IMR-90 (cell line): ENCODE measurements at regions not wholly inside any gene's neighbourhood (a gene's known extent, or its start where the extent isn't known, plus 50 kb on each side); places are given as distances from the start of the nearest gene placed in this dataset.

Experiments
- ATAC-seq: fragments of 200-7000 bp; cut with Tn5 transposase; 2 replicates; pipeline ENCODE4 v1.9.1; 2020; ENCODE audit warnings: low read depth, mild to moderate bottlenecking, moderate library complexity
- BruUV-seq: library from RNA; stranded (reverse); fragments of 400-500 nt; replicated peaks from 2 replicates; lab custom pipeline; 2021; lab: Mats Ljungman, UMichigan
- CTCF ChIA-PET: fragments of 300-600 bp; formaldehyde crosslinking; extraction: SDS; loops from one replicate; lab custom pipeline; 2021; ENCODE audit warnings: antibody characterized with exemption; lab: Yijun Ruan, JAX
- POLR2A ChIA-PET: fragments of 300-600 bp; sonication (Branson Sonifier 250); formaldehyde crosslinking; loops from one replicate; lab custom pipeline; 2022; ENCODE audit warnings: antibody characterized with exemption; ENCODE audit not compliant: unreplicated experiment; lab: Charles Lee
- DNase-seq: peaks from one replicate; pipeline ENCODE4 v3.0.0; 2013
- H2AFZ ChIP-seq: replicated peaks from 2 replicates; pipeline ENCODE3; 2013; ENCODE audit warnings: low read length, mild to moderate bottlenecking; ENCODE audit not compliant: poor library complexity
- H2AK5ac ChIP-seq: 2 replicates; pipeline ENCODE4 v1.6.1; 2013; ENCODE audit warnings: low read depth, low read length, inconsistent platforms
- H2AK9ac ChIP-seq: replicated peaks from 2 replicates; pipeline ENCODE3; 2013; ENCODE audit warnings: mild to moderate bottlenecking, low read depth, low read length, moderate library complexity; ENCODE audit not compliant: poor library complexity
- H2BK120ac ChIP-seq: 2 replicates; pipeline ENCODE4 v1.6.1; 2013; ENCODE audit warnings: low read depth, low read length, inconsistent platforms
- H2BK15ac ChIP-seq: 3 replicates; pipeline ENCODE4 v1.6.1; 2013; ENCODE audit warnings: low read depth, low read length, inconsistent platforms
- H2BK20ac ChIP-seq: 2 replicates; pipeline ENCODE4 v1.6.1; 2013; ENCODE audit warnings: low read depth, mild to moderate bottlenecking, inconsistent platforms, low read length, moderate library complexity
- H2BK5ac ChIP-seq: 2 replicates; pipeline ENCODE4 v1.6.1; 2013; ENCODE audit warnings: mild to moderate bottlenecking, low read depth, low read length, inconsistent platforms; ENCODE audit not compliant: poor library complexity, severe bottlenecking
- H3K14ac ChIP-seq: replicated peaks from 2 replicates; pipeline ENCODE4 v1.6.1; 2013; ENCODE audit warnings: low read depth, low read length, inconsistent platforms
- H3K18ac ChIP-seq: 2 replicates; pipeline ENCODE4 v1.6.1; 2013; ENCODE audit warnings: low read depth, low read length, control low read depth
- H3K23ac ChIP-seq: 2 replicates; pipeline ENCODE4 v1.6.1; 2013; ENCODE audit warnings: low read depth, low read length, inconsistent platforms
- H3K27ac ChIP-seq: 2 replicates; pipeline ENCODE4 v1.5.1; 2013; ENCODE audit warnings: mild to moderate bottlenecking, control low read depth, low read length; ENCODE audit not compliant: insufficient read depth
- H3K27me3 ChIP-seq: 2 replicates; pipeline ENCODE4 v1.6.1; 2013; ENCODE audit warnings: low read length; ENCODE audit not compliant: control insufficient read depth, insufficient read depth
- H3K36me3 ChIP-seq: 2 replicates; pipeline ENCODE4 v1.6.1; 2013; ENCODE audit warnings: low read length, mixed read lengths; ENCODE audit not compliant: control insufficient read depth, insufficient read depth
- H3K4ac ChIP-seq: 2 replicates; pipeline ENCODE4 v1.6.1; 2013; ENCODE audit warnings: low read depth, low read length, inconsistent platforms
- H3K4me1 ChIP-seq: 2 replicates; pipeline ENCODE4 v1.6.1; 2013; ENCODE audit warnings: low read length, mixed read lengths; ENCODE audit not compliant: control insufficient read depth, insufficient read depth
- H3K4me2 ChIP-seq: 2 replicates; pipeline ENCODE4 v1.6.1; 2013; ENCODE audit warnings: low read depth, mild to moderate bottlenecking, control low read depth, low read length, moderate library complexity
- H3K4me3 ChIP-seq: 2 replicates; pipeline ENCODE4 v1.5.1; 2013; ENCODE audit warnings: low read depth, mild to moderate bottlenecking, control low read depth, low read length, moderate library complexity; ENCODE audit not compliant: insufficient read depth
- H3K56ac ChIP-seq: 2 replicates; pipeline ENCODE4 v1.6.1; 2013; ENCODE audit warnings: low read length, inconsistent platforms; ENCODE audit not compliant: insufficient read depth; ENCODE audit errors: extremely low read depth
- H3K79me1 ChIP-seq, 2 experiments: 2 replicates each; pipeline ENCODE4 v1.6.1; 2013; ENCODE audit warnings: low read length in 2 of 2, inconsistent platforms in 1 of 2, low read depth in 1 of 2
- H3K9ac ChIP-seq: 2 replicates; pipeline ENCODE4 v1.6.1; 2013; ENCODE audit warnings: low read depth, low read length, control low read depth
- H3K9me1 ChIP-seq: 2 replicates; pipeline ENCODE4 v1.6.1; 2013; ENCODE audit warnings: low read length, inconsistent platforms; ENCODE audit not compliant: insufficient read depth
- H3K9me3 ChIP-seq: 2 replicates; pipeline ENCODE4 v1.6.1; 2013; ENCODE audit warnings: low read length; ENCODE audit not compliant: control insufficient read depth, insufficient read depth
- H4K20me1 ChIP-seq: 2 replicates; pipeline ENCODE4 v1.6.1; 2013; ENCODE audit warnings: low read length, inconsistent platforms; ENCODE audit not compliant: insufficient read depth
- H4K5ac ChIP-seq: 2 replicates; pipeline ENCODE4 v1.6.1; 2013; ENCODE audit warnings: mild to moderate bottlenecking, low read depth, low read length, control low read depth
- H4K8ac ChIP-seq, 2 experiments: 2 replicates each; pipeline ENCODE4 v1.6.1; 2013; ENCODE audit warnings: low read depth in 2 of 2, low read length in 2 of 2, control low read depth in 1 of 2, inconsistent platforms in 1 of 2
- H4K91ac ChIP-seq: 2 replicates; pipeline ENCODE4 v1.6.1; 2013; ENCODE audit warnings: low read depth, low read length, inconsistent platforms; ENCODE audit not compliant: insufficient read depth
- BHLHE40 ChIP-seq: fragments of 150-350 bp; IDR thresholded peaks from 2 replicates; pipeline ENCODE4 v1.6.1; 2016; ENCODE audit warnings: mild to moderate bottlenecking, low read depth, low read length
- CHD1 ChIP-seq: IDR thresholded peaks from 2 replicates; pipeline ENCODE4 v1.6.1; 2012; ENCODE audit warnings: low read depth, low read length, improper control_type of control experiment
- FOS ChIP-seq: fragments of 150-350 bp; IDR thresholded peaks from 2 replicates; pipeline ENCODE4 v1.6.1; 2016; ENCODE audit warnings: low read depth, low read length
- MAFK ChIP-seq: IDR thresholded peaks from 2 replicates; pipeline ENCODE4 v1.6.1; 2012; ENCODE audit warnings: low read depth, low read length, improper control_type of control experiment
- MAZ ChIP-seq: IDR thresholded peaks from 2 replicates; pipeline ENCODE4 v1.6.1; 2012; ENCODE audit warnings: low read depth, mild to moderate bottlenecking, low read length, improper control_type of control experiment, moderate library complexity, borderline replicate concordance
- MXI1 ChIP-seq: IDR thresholded peaks from 2 replicates; pipeline ENCODE4 v1.6.1; 2012; ENCODE audit warnings: low read depth, mild to moderate bottlenecking, low read length, moderate library complexity, borderline replicate concordance
- NFE2L2 ChIP-seq: fragments of 150-350 bp; IDR thresholded peaks from 2 replicates; pipeline ENCODE4 v1.6.1; 2016; ENCODE audit warnings: low read depth, mild to moderate bottlenecking, low read length
- POLR2A ChIP-seq: IDR thresholded peaks from 2 replicates; pipeline ENCODE4 v1.6.1; 2012; ENCODE audit warnings: mild to moderate bottlenecking, low read depth, low read length
- RAD21 ChIP-seq: IDR thresholded peaks from 2 replicates; pipeline ENCODE4 v1.6.1; 2012; ENCODE audit warnings: low read length, improper control_type of control experiment
- RCOR1 ChIP-seq: IDR thresholded peaks from 2 replicates; pipeline ENCODE4 v1.6.1; 2012; ENCODE audit warnings: mild to moderate bottlenecking, low read length, improper control_type of control experiment; ENCODE audit not compliant: insufficient replicate concordance
- RFX5 ChIP-seq: IDR thresholded peaks from 2 replicates; pipeline ENCODE4 v1.8.0; 2012; ENCODE audit warnings: low read depth, mild to moderate bottlenecking, low read length, moderate library complexity
- SMC3 ChIP-seq: fragments of 150-350 bp; IDR thresholded peaks from 2 replicates; pipeline ENCODE4 v1.6.1; 2016; ENCODE audit warnings: low read depth, mild to moderate bottlenecking, antibody characterized with exemption, low read length, moderate library complexity
- WGBS, 2 experiments: methylation state at CpG; one replicate each; pipeline versions ENCODE4 v1.1.5 to v1.1.7; 2013; ENCODE audit warnings: missing lambda C conversion rate in 2 of 2; ENCODE audit not compliant: insufficient read length in 1 of 2; ENCODE audit errors: extremely low coverage in 2 of 2; 5-methylcytosine and 5-hydroxymethylcytosine counted together
- dilution Hi-C: fragments of 300-500 bp; cut with HindIII; formaldehyde crosslinking; loops from one replicate; pipeline ENCODE4 v1.14.3; 2018; ENCODE audit warnings: low sequenced_read_pairs; ENCODE audit not compliant: unreplicated experiment
- in situ Hi-C: fragments of 300-500 bp; cut with MboI; formaldehyde crosslinking; loops from 3 replicates; pipeline ENCODE4 v1.14.3; 2019; ENCODE audit warnings: low sequenced_read_pairs, inconsistent platforms, mixed read lengths
- intact Hi-C: fragments of 100-400 bp; cut with micrococcal nuclease; formaldehyde crosslinking; loops from 2 replicates; pipeline ENCODE4 v1.10.0; 2022
- TF ChIP-seq, protein P1 (sequence below): conservative IDR thresholded peaks from 2 replicates; pipeline ENCODE4 v1.5.1; 2012; ENCODE audit warnings: mild to moderate bottlenecking, low read depth, low read length, improper control_type of control experiment
- TF ChIP-seq, protein P2 (sequence below): fragments of 150-350 bp; IDR thresholded peaks from 2 replicates; pipeline ENCODE4 v1.6.1; 2016; ENCODE audit warnings: low read depth, mild to moderate bottlenecking, low read length, moderate library complexity, borderline replicate concordance
- TF ChIP-seq, protein P3 (sequence below): fragments of 150-350 bp; IDR thresholded peaks from 2 replicates; pipeline ENCODE4 v1.6.1; 2017; ENCODE audit warnings: mild to moderate bottlenecking, antibody characterized with exemption, low read length, low read depth

DNA sequence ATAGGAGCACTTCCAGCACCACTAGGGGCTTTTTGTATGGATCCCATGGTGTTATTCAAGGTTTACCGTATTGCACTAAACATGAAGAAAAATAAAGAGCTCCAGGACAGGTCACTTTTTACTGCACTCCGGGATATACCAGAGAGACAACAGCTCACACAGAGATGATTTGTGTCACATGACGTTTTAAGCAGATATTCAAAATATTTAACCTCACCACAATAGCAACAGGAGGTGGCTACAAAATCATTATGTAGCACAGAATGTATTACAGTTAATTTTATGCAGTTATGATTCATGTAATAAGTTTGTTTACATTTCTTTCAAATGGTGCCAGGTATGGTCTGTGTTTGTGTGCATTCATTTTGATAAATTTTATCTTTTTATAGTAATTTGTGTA lies 100.6 kb downstream of the LUZP4 start:
- Histone ChIP-seq H4K5ac (no peak overlapping the region), H3K9me3 (no peaks in the 10 kb centered on the region), H2AFZ (no peak overlapping the region), H2AK9ac (no peak overlapping the region), H3K36me3 (no peaks in the 10 kb centered on the region), H2BK20ac (no peak overlapping the region), H3K18ac (no peak overlapping the region), H3K23ac (no peak overlapping the region), H4K20me1 (no peaks in the 10 kb centered on the region), H4K8ac (no peak overlapping the region), H3K4me3 (no peak overlapping the region), H2AK5ac (no peak overlapping the region), H3K27me3 (0 out of 2 replicates have a peak, but pooled peaks cover 3% of the 10 kb centered on the region), H3K4me1 (no peaks in the 10 kb centered on the region; the same call in 1 of the 2 replicates), H4K91ac (no peak overlapping the region), H2BK15ac (no peak overlapping the region), H3K56ac (no peak overlapping the region), H3K4me2 (no peak overlapping the region), H3K27ac (no peak overlapping the region), H3K9ac (no peak overlapping the region), H2BK120ac (no peak overlapping the region), H3K9me1 (no peaks in the 10 kb centered on the region), H2BK5ac (no peak overlapping the region), H3K4ac (no peak overlapping the region), H3K14ac (no peak overlapping the region), H3K79me1 (no peaks in the 10 kb centered on the region)
- ChIA-PET POLR2A (no interaction called here), CTCF (no interaction called here)
- WGBS, 2 experiments, result no CpG with 5 or more reads among the region's 3 CpGs
- no peak for TF ChIP-seq BHLHE40
- no peak for TF ChIP-seq MXI1
- no peak for TF ChIP-seq RAD21
- no peak for TF ChIP-seq RFX5
- no peak for TF ChIP-seq CHD1
- no peak for TF ChIP-seq NFE2L2
- TF ChIP-seq RCOR1, result no peak
- no peak for TF ChIP-seq SMC3
- TF ChIP-seq, protein P1, sequence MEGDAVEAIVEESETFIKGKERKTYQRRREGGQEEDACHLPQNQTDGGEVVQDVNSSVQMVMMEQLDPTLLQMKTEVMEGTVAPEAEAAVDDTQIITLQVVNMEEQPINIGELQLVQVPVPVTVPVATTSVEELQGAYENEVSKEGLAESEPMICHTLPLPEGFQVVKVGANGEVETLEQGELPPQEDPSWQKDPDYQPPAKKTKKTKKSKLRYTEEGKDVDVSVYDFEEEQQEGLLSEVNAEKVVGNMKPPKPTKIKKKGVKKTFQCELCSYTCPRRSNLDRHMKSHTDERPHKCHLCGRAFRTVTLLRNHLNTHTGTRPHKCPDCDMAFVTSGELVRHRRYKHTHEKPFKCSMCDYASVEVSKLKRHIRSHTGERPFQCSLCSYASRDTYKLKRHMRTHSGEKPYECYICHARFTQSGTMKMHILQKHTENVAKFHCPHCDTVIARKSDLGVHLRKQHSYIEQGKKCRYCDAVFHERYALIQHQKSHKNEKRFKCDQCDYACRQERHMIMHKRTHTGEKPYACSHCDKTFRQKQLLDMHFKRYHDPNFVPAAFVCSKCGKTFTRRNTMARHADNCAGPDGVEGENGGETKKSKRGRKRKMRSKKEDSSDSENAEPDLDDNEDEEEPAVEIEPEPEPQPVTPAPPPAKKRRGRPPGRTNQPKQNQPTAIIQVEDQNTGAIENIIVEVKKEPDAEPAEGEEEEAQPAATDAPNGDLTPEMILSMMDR, result no peak
- TF ChIP-seq MAZ, result no peak
- TF ChIP-seq, protein P2, sequence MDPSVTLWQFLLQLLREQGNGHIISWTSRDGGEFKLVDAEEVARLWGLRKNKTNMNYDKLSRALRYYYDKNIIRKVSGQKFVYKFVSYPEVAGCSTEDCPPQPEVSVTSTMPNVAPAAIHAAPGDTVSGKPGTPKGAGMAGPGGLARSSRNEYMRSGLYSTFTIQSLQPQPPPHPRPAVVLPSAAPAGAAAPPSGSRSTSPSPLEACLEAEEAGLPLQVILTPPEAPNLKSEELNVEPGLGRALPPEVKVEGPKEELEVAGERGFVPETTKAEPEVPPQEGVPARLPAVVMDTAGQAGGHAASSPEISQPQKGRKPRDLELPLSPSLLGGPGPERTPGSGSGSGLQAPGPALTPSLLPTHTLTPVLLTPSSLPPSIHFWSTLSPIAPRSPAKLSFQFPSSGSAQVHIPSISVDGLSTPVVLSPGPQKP, result no peak
- TF ChIP-seq, protein P3, sequence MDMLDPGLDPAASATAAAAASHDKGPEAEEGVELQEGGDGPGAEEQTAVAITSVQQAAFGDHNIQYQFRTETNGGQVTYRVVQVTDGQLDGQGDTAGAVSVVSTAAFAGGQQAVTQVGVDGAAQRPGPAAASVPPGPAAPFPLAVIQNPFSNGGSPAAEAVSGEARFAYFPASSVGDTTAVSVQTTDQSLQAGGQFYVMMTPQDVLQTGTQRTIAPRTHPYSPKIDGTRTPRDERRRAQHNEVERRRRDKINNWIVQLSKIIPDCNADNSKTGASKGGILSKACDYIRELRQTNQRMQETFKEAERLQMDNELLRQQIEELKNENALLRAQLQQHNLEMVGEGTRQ, result no peak
- TF ChIP-seq MAFK, result no peak
- TF ChIP-seq POLR2A, result no peak
- no peak for TF ChIP-seq FOS
- BruUV-seq, result no TSS peak
- DNase-seq (no peak), ATAC-seq (no peak)
- intact Hi-C loops (no loop called here), dilution Hi-C loops (no loop called here), in situ Hi-C loops (no loop called here)
